ENCODE measurements at regions not wholly inside any gene's neighbourhood (a gene's known extent, or its start where the extent isn't known, plus 50 kb on each side); places are given as distances from the start of the nearest gene placed in this dataset.

DNA sequence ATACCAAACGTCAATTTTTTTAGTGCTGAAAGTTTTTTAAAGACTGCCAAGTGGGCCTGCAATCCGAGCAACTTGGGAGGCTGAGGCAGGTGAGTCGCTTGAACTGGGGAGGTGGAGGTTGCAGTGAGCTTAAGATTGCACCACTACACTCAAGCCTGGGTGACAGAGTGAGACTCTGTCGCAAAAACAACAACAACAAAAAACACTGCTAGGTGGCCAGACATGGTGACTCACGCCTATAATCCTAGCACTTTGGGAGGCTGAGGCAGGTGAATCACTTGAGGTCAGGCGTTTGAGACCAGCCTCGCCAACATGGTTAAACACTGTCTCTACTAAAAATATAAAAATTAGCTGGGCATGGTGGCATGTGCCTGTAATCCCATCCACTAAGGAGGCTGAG, 202.8 kb upstream of the COPS8 start:
- no peak for TF ChIP-seq CREB1 (IDR thresholded peaks at IDR 0.05; ENCODE audit: low read depth)
- no peak for TF ChIP-seq YY1 (IDR thresholded peaks at IDR 0.05; ENCODE audit: low read depth)
- TF ChIP-seq, protein P1, sequence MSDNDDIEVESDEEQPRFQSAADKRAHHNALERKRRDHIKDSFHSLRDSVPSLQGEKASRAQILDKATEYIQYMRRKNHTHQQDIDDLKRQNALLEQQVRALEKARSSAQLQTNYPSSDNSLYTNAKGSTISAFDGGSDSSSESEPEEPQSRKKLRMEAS (IDR thresholded peaks at IDR 0.05), result no peak

Data from Ishikawa (cell line).